Fibroblast of the aortic adventitia (primary cell): ENCODE measurements at regions not wholly inside any gene's neighbourhood (a gene's known extent, or its start where the extent isn't known, plus 50 kb on each side); places are given as distances from the start of the nearest gene placed in this dataset.

Experiments
- DNase-seq: peaks from one replicate; pipeline ENCODE4 v3.0.0-alpha.2; 2010; ENCODE audit warnings: low read depth
- H3K4me3 ChIP-seq: 2 replicates; pipeline ENCODE4 v1.5.1; 2011; ENCODE audit warnings: low read depth, mild to moderate bottlenecking, control low read depth, low read length, moderate library complexity
- TF ChIP-seq, protein P1 (sequence below): IDR thresholded peaks from 2 replicates; pipeline ENCODE4 v1.5.1; 2011; ENCODE audit warnings: mild to moderate bottlenecking, low read length, control low read depth, inconsistent platforms; ENCODE audit not compliant: insufficient read depth

DNA sequence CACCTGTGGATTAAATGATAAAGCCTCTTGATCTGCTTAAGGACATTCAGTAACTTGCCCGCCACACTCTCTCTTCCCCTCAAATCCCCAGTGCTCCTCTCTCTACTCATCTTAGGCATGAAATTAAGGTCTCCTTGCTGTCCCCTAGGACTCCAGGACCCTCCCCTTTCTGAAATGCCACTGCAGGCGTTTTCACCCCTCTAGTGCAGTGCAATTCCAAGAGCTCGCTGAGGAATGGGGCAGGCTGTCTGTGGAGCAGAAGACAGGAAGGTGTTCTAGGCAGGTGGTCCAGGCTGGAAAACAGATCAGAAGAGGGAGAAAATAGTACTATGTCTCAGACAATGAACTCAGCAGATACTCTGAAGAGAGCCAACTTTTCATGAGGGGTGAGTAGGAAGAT, 55.8 kb upstream of the ARHGAP42 start:
- TF ChIP-seq, protein P1, sequence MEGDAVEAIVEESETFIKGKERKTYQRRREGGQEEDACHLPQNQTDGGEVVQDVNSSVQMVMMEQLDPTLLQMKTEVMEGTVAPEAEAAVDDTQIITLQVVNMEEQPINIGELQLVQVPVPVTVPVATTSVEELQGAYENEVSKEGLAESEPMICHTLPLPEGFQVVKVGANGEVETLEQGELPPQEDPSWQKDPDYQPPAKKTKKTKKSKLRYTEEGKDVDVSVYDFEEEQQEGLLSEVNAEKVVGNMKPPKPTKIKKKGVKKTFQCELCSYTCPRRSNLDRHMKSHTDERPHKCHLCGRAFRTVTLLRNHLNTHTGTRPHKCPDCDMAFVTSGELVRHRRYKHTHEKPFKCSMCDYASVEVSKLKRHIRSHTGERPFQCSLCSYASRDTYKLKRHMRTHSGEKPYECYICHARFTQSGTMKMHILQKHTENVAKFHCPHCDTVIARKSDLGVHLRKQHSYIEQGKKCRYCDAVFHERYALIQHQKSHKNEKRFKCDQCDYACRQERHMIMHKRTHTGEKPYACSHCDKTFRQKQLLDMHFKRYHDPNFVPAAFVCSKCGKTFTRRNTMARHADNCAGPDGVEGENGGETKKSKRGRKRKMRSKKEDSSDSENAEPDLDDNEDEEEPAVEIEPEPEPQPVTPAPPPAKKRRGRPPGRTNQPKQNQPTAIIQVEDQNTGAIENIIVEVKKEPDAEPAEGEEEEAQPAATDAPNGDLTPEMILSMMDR = no peak
- DNase-seq = no peak
- H3K4me3 ChIP-seq = no peak overlapping the region

DNA sequence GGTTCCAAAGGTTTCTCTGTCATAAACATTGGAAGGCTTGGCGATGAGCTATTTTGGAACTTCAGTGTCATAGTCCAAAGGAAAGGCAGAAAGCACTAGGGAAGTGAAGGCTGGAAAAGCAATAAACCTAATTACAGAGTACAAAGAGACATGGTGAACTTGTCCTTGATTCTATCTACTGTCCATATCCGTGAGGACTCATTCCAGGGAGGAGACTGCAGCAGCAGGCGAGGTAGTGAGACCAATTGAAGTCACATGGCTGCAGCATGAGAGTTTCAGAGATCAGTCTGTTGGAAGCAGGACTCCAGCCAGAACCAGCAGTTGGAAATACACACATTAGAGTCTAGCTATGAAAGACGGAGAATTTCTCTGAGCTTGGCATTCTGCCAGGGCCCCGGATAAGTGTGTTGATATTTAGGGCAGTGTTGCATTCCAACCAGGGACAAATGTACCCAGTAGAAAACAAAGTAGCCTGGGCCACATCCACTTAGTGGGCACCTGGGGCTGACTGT, 54.1 kb upstream of the ARHGAP42 start:
- peak; percentile 31 for DNase-seq
- TF ChIP-seq, protein P1 = no peak
- no peak overlapping the region for H3K4me3 ChIP-seq

DNA sequence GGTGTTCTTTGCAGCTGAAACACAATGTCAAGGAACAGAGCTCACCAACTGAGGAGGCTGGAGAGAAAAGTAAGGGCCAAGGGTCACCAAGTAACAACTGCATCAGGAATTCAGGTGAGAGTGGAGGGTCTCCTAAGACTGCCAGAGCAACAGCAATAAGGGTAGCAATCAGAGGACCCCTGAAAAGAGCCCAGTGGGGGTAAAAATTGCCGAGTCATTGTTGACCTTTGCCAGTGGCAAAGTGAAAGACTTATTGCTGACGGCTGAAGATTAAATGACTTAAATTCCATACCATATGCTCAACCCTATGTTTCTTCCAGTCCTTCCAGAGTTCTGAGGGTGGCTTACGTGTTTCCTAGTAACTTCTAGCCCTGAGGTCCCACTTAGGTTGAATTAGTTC, 51.9 kb upstream of the ARHGAP42 start:
- TF ChIP-seq, protein P1 = no peak
- H3K4me3 ChIP-seq = no peak overlapping the region
- no peak for DNase-seq

DNA sequence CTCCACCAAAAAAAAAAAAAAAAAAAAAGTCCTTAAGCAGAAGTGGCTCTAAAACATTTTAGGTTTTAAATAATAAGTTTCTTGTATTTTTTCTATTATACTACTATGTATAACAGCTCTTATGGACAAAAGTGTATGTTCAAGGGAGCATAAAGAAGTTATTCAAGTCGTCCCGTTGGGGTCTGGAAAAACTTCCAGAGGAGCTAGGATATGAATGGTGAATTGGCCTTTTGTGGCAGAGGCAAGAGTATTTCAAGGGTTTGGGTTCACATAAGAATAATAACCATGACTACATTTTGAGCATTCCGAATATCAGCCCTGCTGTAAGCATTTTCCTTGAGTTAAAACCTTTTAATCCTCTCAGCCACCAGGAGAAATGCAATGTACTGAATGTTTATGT, 50.6 kb upstream of the ARHGAP42 start:
- DNase-seq = no peak
- no peak overlapping the region for H3K4me3 ChIP-seq
- TF ChIP-seq, protein P1 = no peak
